ENCODE measurements at regions not wholly inside any gene's neighbourhood (a gene's known extent, or its start where the extent isn't known, plus 50 kb on each side); places are given as distances from the start of the nearest gene placed in this dataset.
"Not testable (repeated sequence)": the region's sequence is repeated elsewhere in the genome, so short reads cannot be mapped to it uniquely, and the experiment has no call there.

DNA sequence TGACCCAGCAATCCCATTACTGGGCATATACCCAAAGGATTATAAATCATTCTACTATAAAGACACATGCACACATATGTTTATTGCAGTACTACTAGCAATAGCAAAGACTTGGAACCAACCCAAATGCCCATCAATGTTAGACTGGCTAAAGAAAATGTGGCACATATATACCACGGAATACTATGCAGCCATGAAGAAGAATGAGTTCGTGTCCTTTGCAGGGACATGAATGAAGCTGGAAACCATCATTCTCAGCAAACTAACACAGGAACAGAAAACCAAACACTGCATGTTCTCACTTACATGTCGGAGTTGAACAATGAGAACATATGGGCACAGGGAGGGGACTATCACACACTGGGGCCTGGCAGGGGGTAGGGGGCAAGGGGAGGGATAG lies 183.0 kb downstream of the HACE1 start:
- not testable (repeated sequence) for H3K9me3 ChIP-seq (ENCODE audit: low read depth); DNase-seq (ENCODE audit: low read depth in 1 of 2, low spot score in 1 of 2); H3K27me3 ChIP-seq; H3K36me3 ChIP-seq; H3K4me3 ChIP-seq; H3K27ac ChIP-seq; H3K4me1 ChIP-seq (ENCODE audit: low read depth)

DNA sequence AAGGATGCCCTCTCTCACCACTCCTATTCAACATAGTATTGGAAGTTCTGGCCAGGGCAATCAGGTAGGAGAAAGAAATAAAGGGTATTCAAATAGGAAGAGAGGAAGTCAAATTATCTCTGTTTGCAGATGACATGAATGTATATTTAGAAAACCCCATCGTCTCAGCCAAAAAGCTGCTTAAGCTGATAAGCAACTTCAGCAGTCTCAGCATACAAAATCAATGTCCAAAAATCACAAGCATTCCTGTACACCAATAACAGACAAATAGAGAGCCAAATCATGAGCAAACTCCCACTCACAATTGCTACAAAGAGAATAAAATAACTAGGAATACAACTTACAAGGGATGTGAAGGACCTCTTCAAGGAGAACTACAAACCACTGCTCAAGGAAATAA lies 184.6 kb downstream of the HACE1 start:
- H3K27me3 ChIP-seq; DNase-seq (ENCODE audit: low read depth in 1 of 2, low spot score in 1 of 2); H3K27ac ChIP-seq; H3K4me3 ChIP-seq; H3K36me3 ChIP-seq; H3K9me3 ChIP-seq (ENCODE audit: low read depth); H3K4me1 ChIP-seq (ENCODE audit: low read depth): not testable (repeated sequence)

DNA sequence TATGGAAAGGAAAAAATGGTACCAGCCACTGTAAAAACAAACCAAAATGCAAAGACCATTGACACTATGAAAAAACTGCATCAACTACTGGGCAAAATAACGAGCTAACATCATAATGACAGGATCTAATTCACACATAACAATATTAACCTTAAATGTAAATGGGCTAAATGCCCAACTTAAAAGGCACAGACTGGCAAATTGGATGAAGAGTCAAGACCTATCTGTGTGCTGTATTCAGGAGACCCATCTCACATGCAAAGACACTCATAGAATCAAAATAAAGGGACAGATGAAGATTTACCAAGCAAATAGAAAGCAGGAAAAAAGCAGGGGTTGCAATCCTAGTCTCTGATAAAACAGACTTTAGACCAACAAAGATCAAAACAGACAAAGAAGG lies 186.6 kb downstream of the HACE1 start:
- not testable (repeated sequence) for H3K36me3 ChIP-seq; H3K4me1 ChIP-seq (ENCODE audit: low read depth); H3K27ac ChIP-seq; H3K4me3 ChIP-seq; DNase-seq (ENCODE audit: low read depth in 1 of 2, low spot score in 1 of 2); H3K27me3 ChIP-seq; H3K9me3 ChIP-seq (ENCODE audit: low read depth)

DNA sequence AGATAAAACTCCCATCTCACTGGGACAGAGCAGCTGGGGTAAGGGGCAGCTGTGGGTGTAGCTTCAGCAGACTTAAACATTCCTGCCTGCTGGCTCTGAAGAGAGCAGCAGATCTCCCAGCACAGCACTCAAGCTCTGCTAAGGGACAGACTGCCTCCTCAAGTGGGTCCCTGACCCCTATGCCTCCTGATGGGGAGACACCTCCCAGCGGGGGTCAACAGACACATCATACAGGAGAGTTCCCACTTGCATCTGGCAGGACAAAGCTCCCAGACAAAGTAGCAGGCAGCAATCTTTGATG lies 188.2 kb downstream of the HACE1 start:
- H3K27ac ChIP-seq; H3K4me3 ChIP-seq; H3K4me1 ChIP-seq (ENCODE audit: low read depth); H3K9me3 ChIP-seq (ENCODE audit: low read depth); H3K36me3 ChIP-seq; H3K27me3 ChIP-seq; DNase-seq (ENCODE audit: low read depth in 1 of 2, low spot score in 1 of 2): not testable (repeated sequence)

DNA sequence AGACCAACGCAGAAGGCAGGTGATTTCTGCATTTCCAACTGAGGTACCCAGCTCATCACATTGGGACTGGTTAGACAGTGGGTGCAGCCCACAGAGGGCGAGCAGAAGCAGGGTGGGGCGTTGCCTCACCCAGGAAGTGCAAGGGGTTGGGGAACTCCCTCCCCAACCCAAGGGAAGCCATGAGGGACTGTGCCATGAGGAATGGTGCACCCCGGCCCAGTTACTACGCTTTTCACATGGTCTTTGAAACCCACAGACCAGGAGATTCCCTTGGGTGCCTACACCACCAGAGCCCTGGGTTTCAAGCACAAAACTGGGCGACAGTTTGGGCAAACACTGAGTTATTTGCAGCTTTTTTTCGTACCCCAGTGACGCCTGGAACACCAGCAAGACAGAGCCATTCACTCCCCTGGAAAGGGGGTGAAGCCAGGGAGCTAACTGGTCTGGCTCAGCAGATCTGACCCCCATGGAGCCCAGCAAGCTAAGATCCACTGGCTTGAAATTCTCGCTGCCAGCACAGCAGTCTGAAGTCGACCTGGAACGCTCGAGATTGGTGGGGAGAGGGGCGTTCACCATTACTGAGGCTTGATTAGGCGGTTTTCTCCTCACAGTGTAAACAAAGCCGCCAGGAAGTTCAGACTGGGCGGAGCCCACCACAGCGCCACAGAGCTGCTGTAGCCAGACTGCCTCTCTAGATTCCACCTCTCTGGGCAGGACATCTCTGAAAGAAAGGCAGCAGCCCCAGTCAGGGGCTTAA lies 188.7 kb downstream of the HACE1 start:
- H3K4me1 ChIP-seq (ENCODE audit: low read depth); DNase-seq (ENCODE audit: low read depth in 1 of 2, low spot score in 1 of 2); H3K27ac ChIP-seq; H3K9me3 ChIP-seq (ENCODE audit: low read depth); H3K27me3 ChIP-seq; H3K4me3 ChIP-seq; H3K36me3 ChIP-seq: not testable (repeated sequence)

DNA sequence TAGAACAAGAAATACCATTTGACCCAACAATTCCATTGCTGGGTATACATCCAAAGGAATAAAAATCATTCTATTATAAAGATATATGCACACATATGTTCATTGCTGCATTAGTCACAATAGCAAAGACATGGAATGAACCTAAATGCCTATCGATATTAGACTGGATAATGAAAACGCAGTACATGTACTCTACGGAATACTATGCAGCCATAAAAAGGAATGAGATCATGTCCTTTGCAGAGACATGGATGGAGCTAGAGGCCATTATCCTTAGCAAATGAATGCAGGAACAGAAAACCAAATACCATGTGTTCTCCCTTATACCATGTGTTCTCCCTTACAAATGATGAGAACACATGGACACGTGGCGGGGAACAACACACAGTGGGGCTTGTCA lies 190.2 kb downstream of the HACE1 start:
- TF ChIP-seq, protein P1, sequence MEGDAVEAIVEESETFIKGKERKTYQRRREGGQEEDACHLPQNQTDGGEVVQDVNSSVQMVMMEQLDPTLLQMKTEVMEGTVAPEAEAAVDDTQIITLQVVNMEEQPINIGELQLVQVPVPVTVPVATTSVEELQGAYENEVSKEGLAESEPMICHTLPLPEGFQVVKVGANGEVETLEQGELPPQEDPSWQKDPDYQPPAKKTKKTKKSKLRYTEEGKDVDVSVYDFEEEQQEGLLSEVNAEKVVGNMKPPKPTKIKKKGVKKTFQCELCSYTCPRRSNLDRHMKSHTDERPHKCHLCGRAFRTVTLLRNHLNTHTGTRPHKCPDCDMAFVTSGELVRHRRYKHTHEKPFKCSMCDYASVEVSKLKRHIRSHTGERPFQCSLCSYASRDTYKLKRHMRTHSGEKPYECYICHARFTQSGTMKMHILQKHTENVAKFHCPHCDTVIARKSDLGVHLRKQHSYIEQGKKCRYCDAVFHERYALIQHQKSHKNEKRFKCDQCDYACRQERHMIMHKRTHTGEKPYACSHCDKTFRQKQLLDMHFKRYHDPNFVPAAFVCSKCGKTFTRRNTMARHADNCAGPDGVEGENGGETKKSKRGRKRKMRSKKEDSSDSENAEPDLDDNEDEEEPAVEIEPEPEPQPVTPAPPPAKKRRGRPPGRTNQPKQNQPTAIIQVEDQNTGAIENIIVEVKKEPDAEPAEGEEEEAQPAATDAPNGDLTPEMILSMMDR (IDR thresholded peaks at IDR 0.05; ENCODE audit: low read depth, low read length): no peak
- no peaks in the 10 kb centered on the region for H3K4me1 ChIP-seq (ENCODE audit: low read depth)
- H3K27ac ChIP-seq: no peak overlapping the region

DNA sequence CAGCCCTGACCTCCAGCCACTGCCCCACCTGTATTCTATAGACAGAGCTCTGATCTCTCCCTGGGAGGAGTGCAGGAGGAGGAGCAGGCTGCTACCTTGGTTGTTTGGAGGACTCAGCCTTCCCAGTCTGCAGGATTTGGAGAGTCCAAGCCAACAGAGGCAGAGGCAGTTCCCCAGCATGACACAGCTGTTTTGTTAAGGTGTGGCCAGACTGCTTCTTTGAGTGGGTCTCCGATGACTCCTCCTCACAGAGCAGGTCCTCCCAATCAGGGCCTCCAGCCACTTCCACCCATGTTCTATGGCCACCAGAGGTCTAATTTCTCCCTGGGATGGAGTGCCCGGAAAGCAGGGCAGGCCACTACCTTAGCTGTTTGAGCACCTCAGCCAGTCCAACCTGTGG lies 203.5 kb downstream of the HACE1 start:
- H3K4me3 ChIP-seq: no peak overlapping the region
- no peak for DNase-seq (ENCODE audit: low read depth in 1 of 2, low spot score in 1 of 2)
- no peaks in the 10 kb centered on the region for H3K27me3 ChIP-seq
- H3K4me1 ChIP-seq (ENCODE audit: low read depth): peaks cover 6% of the 10 kb centered on the region
- TF ChIP-seq, protein P1 (IDR thresholded peaks at IDR 0.05; ENCODE audit: low read depth, low read length): no peak
- no peaks in the 10 kb centered on the region for H3K9me3 ChIP-seq (ENCODE audit: low read depth)
- no peaks in the 10 kb centered on the region for H3K36me3 ChIP-seq
- no peak overlapping the region for H3K27ac ChIP-seq

More for the DNA sequence above, 190.2 kb downstream of the HACE1 start:
- Histone ChIP-seq H3K27me3 (no peaks in the 10 kb centered on the region), H3K9me3 (ENCODE audit: low read depth) (no peaks in the 10 kb centered on the region), H3K36me3 (no peaks in the 10 kb centered on the region), H3K4me3 (no peak overlapping the region)
- DNase-seq (ENCODE audit: low read depth in 1 of 2, low spot score in 1 of 2): no peak

DNA sequence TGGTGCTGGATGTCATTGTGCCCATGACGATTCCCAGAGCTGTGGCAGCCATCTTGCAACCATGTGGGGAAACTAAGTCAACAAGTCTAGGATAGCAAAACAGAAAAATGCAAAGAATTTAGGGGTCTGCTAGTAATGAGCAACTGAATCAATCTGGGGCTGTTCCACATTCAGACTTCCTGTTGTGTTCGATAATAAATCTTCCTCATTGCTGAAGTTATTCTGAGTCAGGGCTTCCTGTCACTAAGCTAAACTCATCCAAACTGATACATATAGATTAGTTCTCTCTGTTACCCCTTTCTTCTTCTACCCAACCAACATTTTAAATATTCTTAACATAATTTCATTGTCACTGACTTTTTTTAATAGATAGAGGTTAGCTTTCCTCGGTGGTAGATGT lies 205.9 kb downstream of the HACE1 start:
- DNase-seq (ENCODE audit: low read depth in 1 of 2, low spot score in 1 of 2): no peak
- Histone ChIP-seq H3K9me3 (ENCODE audit: low read depth) (no peaks in the 10 kb centered on the region), H3K27ac (no peak overlapping the region), H3K4me3 (no peak overlapping the region), H3K36me3 (no peaks in the 10 kb centered on the region), H3K27me3 (no peaks in the 10 kb centered on the region), H3K4me1 (ENCODE audit: low read depth) (peaks cover 6% of the 10 kb centered on the region)
- TF ChIP-seq, protein P1 (IDR thresholded peaks at IDR 0.05; ENCODE audit: low read depth, low read length): no peak
